GM18907 (cell line): ENCODE measurements at regions not wholly inside any gene's neighbourhood (a gene's known extent, or its start where the extent isn't known, plus 50 kb on each side); places are given as distances from the start of the nearest gene placed in this dataset.

ENCODE experiments used
- ATAC-seq: cut with Tn5 transposase; IDR thresholded peaks from one replicate; pipeline ENCODE4 v1.9.1; 2021; ENCODE audit warnings: mild to moderate bottlenecking, moderate library complexity; ENCODE audit not compliant: unreplicated experiment

GRCh38 chr15:85889956-85890619, 95.4 kb upstream of the KLHL25 start:
- no peak for ATAC-seq

GRCh38 chr15:85890620-85890980, 95.9 kb upstream of the KLHL25 start:
- ATAC-seq: no peak

- ATAC-seq: no peak
These were observed 96.7 kb upstream of the KLHL25 start for GRCh38 chr15:85891470-85891869.

GRCh38 chr15:85892232-85892631, 97.5 kb upstream of the KLHL25 start:
- ATAC-seq: no peak

- no peak for ATAC-seq
These were observed 102.6 kb upstream of the KLHL25 start for GRCh38 chr15:85897207-85897894.

GRCh38 chr15:85897895-85898717, 103.4 kb upstream of the KLHL25 start:
- no peak for ATAC-seq

GRCh38 chr15:85899927-85900326, 105.2 kb upstream of the KLHL25 start:
- no peak for ATAC-seq

GRCh38 chr15:85905751-85906450, 111.2 kb upstream of the KLHL25 start:
- no peak for ATAC-seq

GRCh38 chr15:85906640-85907039, 111.9 kb upstream of the KLHL25 start:
- ATAC-seq: no peak

GRCh38 chr15:85910834-85911233, 116.1 kb upstream of the KLHL25 start:
- ATAC-seq: no peak

GRCh38 chr15:85913461-85913860, 118.7 kb upstream of the KLHL25 start:
- no peak for ATAC-seq

- ATAC-seq: no peak
These were observed 126.2 kb upstream of the KLHL25 start for GRCh38 chr15:85920956-85921355.

GRCh38 chr15:85924088-85924487, 129.4 kb upstream of the KLHL25 start:
- ATAC-seq: no peak

GRCh38 chr15:85925649-85926237, 131.0 kb upstream of the KLHL25 start:
- ATAC-seq: no peak

GRCh38 chr15:85926834-85927233, 132.1 kb upstream of the KLHL25 start:
- ATAC-seq: no peak

- ATAC-seq: no peak
These were observed 133.3 kb upstream of the KLHL25 start for GRCh38 chr15:85927931-85928537.

GRCh38 chr15:85929786-85930185, 135.1 kb upstream of the KLHL25 start:
- no peak for ATAC-seq

- no peak for ATAC-seq
These were observed 137.7 kb upstream of the KLHL25 start for GRCh38 chr15:85932391-85932790.

- ATAC-seq: no peak
These were observed 140.0 kb upstream of the KLHL25 start for GRCh38 chr15:85934691-85935090.

GRCh38 chr15:85935182-85935581, 140.5 kb upstream of the KLHL25 start:
- ATAC-seq: no peak
